K562 (cell line): ENCODE measurements at regions not wholly inside any gene's neighbourhood (a gene's known extent, or its start where the extent isn't known, plus 50 kb on each side); places are given as distances from the start of the nearest gene placed in this dataset.

Experiments used
- CLOCK ChIP-seq: fragments of 250-450 bp; sonication (Bioruptor Pico); IDR thresholded peaks from 2 replicates; pipeline ENCODE4 v1.4.0; 2020; ENCODE audit warnings: mild to moderate bottlenecking, moderate library complexity, borderline replicate concordance
- CTBP1 ChIP-seq: fragments of 450-650 bp; IDR thresholded peaks from 2 replicates; pipeline ENCODE4 v1.6.1; 2016; ENCODE audit warnings: borderline replicate concordance
- CTCF ChIP-seq, 3 experiments: IDR thresholded peaks in 2 of 3; conservative IDR thresholded peaks in 1 of 3; 2 replicates each; pipeline ENCODE4 v1.5.1; 2011 to 2012; ENCODE audit warnings: low read length in 3 of 3, mild to moderate bottlenecking in 3 of 3, control low read depth in 2 of 3, improper control_type of control experiment in 1 of 3, inconsistent platforms in 1 of 3, low read depth in 1 of 3, mixed read lengths in 1 of 3, moderate library complexity in 1 of 3; ENCODE audit not compliant: insufficient read depth in 2 of 3
- L3MBTL2 ChIP-seq: fragments of 450-650 bp; IDR thresholded peaks from 2 replicates; pipeline ENCODE4 v1.6.1; 2016; ENCODE audit warnings: mild to moderate bottlenecking, moderate library complexity
- POLR2G ChIP-seq: fragments of 200-400 bp; formaldehyde crosslinking; IDR thresholded peaks from 2 replicates; pipeline ENCODE4 v1.6.1; 2017; ENCODE audit warnings: low read depth, mild to moderate bottlenecking, antibody characterized with exemption, low read length, moderate library complexity
- POLR3A ChIP-seq: IDR thresholded peaks from 2 replicates; pipeline ENCODE4 v1.6.1; 2011; ENCODE audit warnings: borderline replicate concordance, mild to moderate bottlenecking, moderate library complexity; ENCODE audit not compliant: insufficient read length, insufficient read depth; ENCODE audit errors: extremely low read depth
- TCF7L2 ChIP-seq: fragments of 150-350 bp; IDR thresholded peaks from 2 replicates; pipeline ENCODE4 v1.6.1; 2016; ENCODE audit warnings: low read depth, mild to moderate bottlenecking, low read length, moderate library complexity
- TRIM24 ChIP-seq, 2 experiments: fragments of 450-650 bp; IDR thresholded peaks; 2 replicates each; pipeline ENCODE4 v1.6.1; 2016
- ZBTB17 ChIP-seq: fragments of 450-650 bp; formaldehyde crosslinking; IDR thresholded peaks from 2 replicates; pipeline ENCODE4 v1.4.0; 2020; ENCODE audit warnings: mild to moderate bottlenecking
- ZBTB33 ChIP-seq: sonication (generic); formaldehyde crosslinking; IDR thresholded peaks from 2 replicates; pipeline ENCODE4 v1.8.1; 2023; ENCODE audit warnings: mild to moderate bottlenecking, missing genetic modification reagents
- ZNF512 ChIP-seq: IDR thresholded peaks from 2 replicates; pipeline ENCODE4 v1.6.1; 2016; ENCODE audit warnings: missing genetic modification characterization, missing compliant biosample characterization
- TF ChIP-seq, protein P1 (sequence below), 3 experiments: fragments of 200-800 bp in 1 of 3; sonication (Bioruptor generic) in 1 of 3; sonication (generic) in 1 of 3; formaldehyde crosslinking in 1 of 3; IDR thresholded peaks; 2 replicates each; pipeline versions ENCODE4 v1.6.1 to v1.8.0; 2016 to 2022; ENCODE audit warnings: mild to moderate bottlenecking in 2 of 3, missing compliant biosample characterization in 2 of 3, missing genetic modification characterization in 2 of 3, missing genetic modification reagents in 1 of 3

GRCh38 chr2:21451403-21451802, 327.6 kb downstream of the TDRD15 start:
- TF ChIP-seq TCF7L2 (no peak), TRIM24 (IDR thresholded peaks at IDR 0.05) (no peak), L3MBTL2 (no peak), ZBTB33 (CRISPR knock-in tag) (no peak), ZBTB17 (CRISPR knock-in tag) (no peak), CTCF (IDR thresholded peaks at IDR 0.05 in 2 of 3, conservative IDR thresholded peaks at IDR 0.05 in 1 of 3; ENCODE audit: insufficient read depth in 2 of 3, low read depth in 1 of 3, low read length in 3 of 3) (no peak), POLR3A (no peak), CLOCK (CRISPR knock-in tag) (no peak), POLR2G (no peak), CTBP1 (no peak), ZNF512 (tag) (no peak)
- TF ChIP-seq, protein P1, sequence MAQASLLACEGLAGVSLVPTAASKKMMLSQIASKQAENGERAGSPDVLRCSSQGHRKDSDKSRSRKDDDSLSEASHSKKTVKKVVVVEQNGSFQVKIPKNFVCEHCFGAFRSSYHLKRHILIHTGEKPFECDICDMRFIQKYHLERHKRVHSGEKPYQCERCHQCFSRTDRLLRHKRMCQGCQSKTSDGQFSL (CRISPR knock-in tag; IDR thresholded peaks at IDR 0.05): no peak
- TF ChIP-seq, protein P1 (tag; IDR thresholded peaks at IDR 0.05): no peak
